ENCODE measurements at regions not wholly inside any gene's neighbourhood (a gene's known extent, or its start where the extent isn't known, plus 50 kb on each side); places are given as distances from the start of the nearest gene placed in this dataset.
"Not testable (repeated sequence)": the region's sequence is repeated elsewhere in the genome, so short reads cannot be mapped to it uniquely, and the experiment has no call there.

DNA sequence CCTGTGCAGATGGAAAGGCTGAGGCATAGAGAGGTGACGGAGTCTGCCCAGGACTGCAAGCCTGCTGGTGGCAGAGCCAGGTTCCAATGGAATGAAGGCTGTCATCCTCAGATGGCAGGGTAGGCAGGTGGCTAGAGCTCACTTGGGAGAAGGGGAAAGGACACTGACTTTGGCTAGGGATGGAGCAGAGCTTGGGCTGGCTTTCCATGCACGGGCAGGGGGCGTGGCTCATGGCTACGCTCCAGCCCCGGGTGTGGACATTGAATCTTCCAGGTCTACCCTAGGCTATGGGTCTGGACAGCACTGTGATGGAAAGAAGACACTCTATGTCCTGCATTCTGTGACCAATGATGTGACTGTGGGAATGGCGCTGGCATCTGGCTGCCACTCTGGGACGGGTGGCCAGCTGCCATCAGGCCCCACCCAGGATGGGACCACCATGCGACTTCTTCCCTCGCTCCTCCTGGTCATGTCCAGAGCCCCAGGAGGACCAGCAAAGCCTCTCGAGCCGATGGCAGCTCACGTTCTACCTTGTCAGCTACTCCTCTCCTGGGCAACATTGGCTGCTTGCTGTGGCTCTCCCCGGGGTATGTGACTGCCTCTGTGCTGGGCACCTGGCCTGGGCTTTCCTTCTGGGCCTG, 398.7 kb downstream of the TMEM121 start:
- Mint-ChIP-seq H3K4me1 (ENCODE audit: low read depth) (no peaks in the 10 kb centered on the region), H3K4me3 (ENCODE audit: low read depth) (no peak overlapping the region), H3K36me3 (ENCODE audit: insufficient read depth) (peaks cover 1% of the 10 kb centered on the region), H3K9me3 (ENCODE audit: low read depth) (peaks cover 33% of the 10 kb centered on the region), H3K27ac (no peak overlapping the region), H3K27me3 (no peaks in the 10 kb centered on the region)
- TF ChIP-seq, protein P1, sequence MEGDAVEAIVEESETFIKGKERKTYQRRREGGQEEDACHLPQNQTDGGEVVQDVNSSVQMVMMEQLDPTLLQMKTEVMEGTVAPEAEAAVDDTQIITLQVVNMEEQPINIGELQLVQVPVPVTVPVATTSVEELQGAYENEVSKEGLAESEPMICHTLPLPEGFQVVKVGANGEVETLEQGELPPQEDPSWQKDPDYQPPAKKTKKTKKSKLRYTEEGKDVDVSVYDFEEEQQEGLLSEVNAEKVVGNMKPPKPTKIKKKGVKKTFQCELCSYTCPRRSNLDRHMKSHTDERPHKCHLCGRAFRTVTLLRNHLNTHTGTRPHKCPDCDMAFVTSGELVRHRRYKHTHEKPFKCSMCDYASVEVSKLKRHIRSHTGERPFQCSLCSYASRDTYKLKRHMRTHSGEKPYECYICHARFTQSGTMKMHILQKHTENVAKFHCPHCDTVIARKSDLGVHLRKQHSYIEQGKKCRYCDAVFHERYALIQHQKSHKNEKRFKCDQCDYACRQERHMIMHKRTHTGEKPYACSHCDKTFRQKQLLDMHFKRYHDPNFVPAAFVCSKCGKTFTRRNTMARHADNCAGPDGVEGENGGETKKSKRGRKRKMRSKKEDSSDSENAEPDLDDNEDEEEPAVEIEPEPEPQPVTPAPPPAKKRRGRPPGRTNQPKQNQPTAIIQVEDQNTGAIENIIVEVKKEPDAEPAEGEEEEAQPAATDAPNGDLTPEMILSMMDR (IDR thresholded peaks at IDR 0.05; ENCODE audit: unreplicated experiment), result no peak
- no peak for DNase-seq (ENCODE audit: low spot score, unreplicated experiment)

DNA sequence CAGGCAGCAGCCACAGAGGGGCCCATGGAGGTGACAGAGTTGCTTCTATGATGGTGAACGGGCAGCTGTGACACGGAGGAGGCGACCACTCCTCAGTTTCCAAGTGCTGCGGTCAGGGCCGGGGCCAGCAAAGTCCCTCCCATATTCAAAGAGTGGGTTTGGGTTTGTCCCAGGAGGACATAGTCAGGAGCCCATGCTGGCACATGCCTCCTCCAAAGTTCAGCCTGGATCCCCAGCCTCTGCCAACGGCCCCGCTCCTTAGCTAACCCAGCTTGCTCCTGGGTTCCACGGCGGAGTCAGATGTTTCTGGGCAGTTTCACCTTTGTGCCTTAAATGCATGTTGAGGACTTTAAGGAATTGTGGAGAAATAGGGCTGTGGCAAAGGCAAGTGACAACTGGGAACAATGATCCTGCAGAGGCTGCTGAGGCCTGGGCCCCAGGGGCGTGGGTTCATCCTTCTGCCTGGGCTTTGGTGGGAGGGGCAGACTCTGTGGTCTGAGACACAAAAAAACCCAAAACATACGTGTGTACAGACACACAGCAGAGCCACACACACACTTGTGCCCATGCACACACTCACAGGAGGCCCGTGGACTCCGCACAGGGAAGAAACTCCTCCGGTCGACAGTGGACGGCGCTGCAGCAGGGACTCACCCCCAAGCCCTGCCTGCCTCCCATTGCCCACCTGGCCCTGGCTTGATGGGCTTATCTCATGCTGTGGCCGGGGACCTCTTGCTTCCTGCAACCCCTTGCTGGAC, 399.4 kb downstream of the TMEM121 start:
- no peak overlapping the region for H3K4me3 Mint-ChIP-seq (ENCODE audit: low read depth)
- peaks cover 34% of the 10 kb centered on the region for H3K9me3 Mint-ChIP-seq (ENCODE audit: low read depth)
- no peaks in the 10 kb centered on the region for H3K27me3 Mint-ChIP-seq
- no peak for DNase-seq (ENCODE audit: low spot score, unreplicated experiment)
- H3K27ac Mint-ChIP-seq, result no peak overlapping the region
- TF ChIP-seq, protein P1 (IDR thresholded peaks at IDR 0.05; ENCODE audit: unreplicated experiment), result no peak
- H3K4me1 Mint-ChIP-seq (ENCODE audit: low read depth), result no peaks in the 10 kb centered on the region
- peaks cover 1% of the 10 kb centered on the region for H3K36me3 Mint-ChIP-seq (ENCODE audit: insufficient read depth)

DNA sequence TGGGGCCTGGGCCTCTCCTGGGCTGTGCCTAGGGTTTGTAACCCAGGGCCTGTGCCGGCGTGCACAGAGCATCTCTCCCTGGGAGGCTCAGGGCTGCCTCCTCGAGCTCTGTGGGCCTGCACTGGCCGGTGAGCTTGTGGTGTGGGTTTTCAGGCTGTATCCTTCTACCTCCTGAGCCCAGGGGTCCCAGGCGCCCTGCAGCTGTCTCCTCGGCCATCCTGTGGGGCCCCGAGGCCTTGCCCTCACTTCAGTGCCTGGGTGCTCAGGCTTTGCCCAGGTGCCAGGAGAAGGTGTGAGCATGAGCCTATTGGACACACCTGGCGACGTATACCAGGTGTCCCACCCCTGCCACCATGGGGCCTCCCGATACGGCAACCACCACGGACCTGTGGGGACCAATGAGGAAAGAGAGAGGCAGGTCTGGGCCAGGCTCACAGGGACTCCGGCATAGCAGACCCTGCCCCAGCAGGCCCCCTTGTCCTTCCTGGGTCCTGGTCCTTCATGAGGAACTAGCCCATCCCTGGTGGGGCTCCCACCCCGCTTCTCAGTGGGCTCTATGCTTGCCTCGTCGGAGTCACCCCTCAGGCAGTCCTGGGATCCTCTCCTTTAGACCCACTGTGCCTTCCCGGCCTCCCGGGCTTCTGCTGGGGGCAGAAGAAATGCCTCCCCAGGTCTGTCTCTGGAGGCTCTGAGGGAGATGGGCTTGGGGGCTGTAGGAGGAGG, 400.2 kb downstream of the TMEM121 start:
- no peak overlapping the region for H3K27ac Mint-ChIP-seq
- peaks cover 36% of the 10 kb centered on the region for H3K9me3 Mint-ChIP-seq (ENCODE audit: low read depth)
- no peak for DNase-seq (ENCODE audit: low spot score, unreplicated experiment)

DNA sequence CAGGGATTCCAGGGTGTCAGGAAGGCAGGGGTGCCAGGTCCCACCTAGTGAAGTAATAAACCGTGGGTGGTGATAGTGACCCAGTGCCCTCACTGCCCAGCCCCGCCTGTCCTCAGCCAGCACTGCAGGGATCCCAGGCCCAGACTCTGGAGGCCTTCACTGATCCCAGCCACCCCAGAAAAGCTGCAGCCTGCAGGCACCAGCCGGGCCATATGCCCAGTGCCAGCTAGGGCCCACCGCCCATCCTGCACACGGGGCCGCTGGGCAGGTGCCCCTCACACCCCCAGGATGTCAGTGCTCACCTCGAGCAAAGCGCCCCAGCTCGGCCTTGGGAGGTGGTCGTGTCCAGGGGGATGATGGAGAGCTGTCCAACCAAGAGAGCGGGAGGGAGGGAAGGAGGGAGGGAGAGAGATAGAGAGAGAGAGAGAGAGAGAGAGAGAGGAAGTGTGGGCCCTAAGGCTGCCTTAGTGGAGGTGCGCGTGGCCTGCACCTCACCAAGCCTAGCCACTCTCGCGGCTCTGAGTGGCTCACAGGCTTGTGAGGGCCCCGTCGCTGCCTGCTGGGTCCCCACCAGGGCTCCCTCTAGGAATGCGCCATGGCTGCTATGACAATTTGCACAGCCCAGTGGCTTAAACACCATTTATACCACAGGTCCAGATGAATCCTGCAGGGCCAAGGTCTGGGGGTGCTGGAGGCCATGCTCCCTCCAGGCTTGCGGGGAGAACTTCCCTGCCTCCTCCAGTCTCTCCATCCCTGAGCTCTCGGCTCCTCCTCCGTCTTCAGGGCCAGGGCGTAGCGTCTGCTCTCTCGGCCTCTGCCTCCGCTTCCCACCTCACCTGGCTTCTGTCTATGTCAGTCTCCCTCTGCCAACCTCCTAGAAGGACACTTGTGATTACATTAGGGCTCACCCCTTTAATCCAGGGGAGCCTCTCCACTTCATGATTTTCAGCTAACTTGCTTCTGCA, 401.0 kb downstream of the TMEM121 start:
- Mint-ChIP-seq H3K4me1 (ENCODE audit: low read depth) (no peaks in the 10 kb centered on the region), H3K27me3 (no peaks in the 10 kb centered on the region), H3K36me3 (ENCODE audit: insufficient read depth) (peaks cover 1% of the 10 kb centered on the region), H3K9me3 (ENCODE audit: low read depth) (peaks cover 37% of the 10 kb centered on the region), H3K4me3 (ENCODE audit: low read depth) (no peak overlapping the region), H3K27ac (no peak overlapping the region)
- TF ChIP-seq, protein P1 (IDR thresholded peaks at IDR 0.05; ENCODE audit: unreplicated experiment), result no peak
- DNase-seq (ENCODE audit: low spot score, unreplicated experiment), result no peak

More for the DNA sequence above, 400.2 kb downstream of the TMEM121 start:
- Mint-ChIP-seq H3K4me1 (ENCODE audit: low read depth) (no peaks in the 10 kb centered on the region), H3K4me3 (ENCODE audit: low read depth) (no peak overlapping the region), H3K27me3 (no peaks in the 10 kb centered on the region), H3K36me3 (ENCODE audit: insufficient read depth) (peaks cover 1% of the 10 kb centered on the region)
- TF ChIP-seq, protein P1 (IDR thresholded peaks at IDR 0.05; ENCODE audit: unreplicated experiment), result no peak

DNA sequence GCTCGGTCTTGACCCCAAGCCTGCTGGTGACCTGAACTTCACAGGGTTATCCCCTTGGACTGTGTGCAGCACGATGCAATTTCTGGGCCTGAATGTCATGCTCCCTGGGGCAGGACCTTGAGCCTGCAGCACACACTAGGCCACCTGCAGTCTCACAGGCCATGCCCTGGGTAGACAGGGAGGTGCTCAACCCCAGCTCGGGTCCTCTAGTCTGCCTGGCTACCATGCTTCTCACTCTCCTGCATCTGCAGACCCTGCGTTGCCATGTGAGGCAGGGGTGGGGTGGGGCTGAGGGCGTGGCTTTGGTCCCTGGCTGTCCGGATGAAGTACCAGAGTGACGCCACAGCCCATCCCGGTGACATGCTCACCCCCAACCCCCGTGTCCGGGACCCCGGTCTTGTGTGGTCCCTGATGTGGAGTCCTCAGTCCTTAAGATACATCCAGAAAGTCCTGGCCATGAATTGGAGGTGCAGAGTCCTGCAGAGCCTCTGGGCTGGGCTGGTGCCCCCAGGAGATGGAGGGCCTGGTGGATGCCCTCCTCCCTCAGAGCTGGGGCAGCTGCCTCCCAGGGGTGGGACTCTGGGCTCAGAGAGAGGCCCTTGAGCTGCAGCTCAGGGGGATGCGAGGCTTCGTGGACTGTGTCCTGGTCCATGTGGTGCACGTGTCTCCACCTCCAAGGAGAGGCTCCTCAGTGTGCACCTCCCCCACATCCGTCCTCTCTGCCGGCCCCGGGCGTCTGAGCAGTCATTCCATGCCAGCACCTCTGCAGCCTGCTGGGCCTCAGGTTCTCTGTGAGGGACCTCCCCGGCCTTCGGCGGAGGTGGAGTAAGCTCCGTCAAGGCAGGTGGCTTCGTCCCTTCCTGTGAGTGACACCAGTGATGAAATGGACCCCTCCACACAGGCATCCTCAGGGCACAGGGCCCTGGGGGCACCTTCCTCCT, 402.1 kb downstream of the TMEM121 start:
- H3K36me3 Mint-ChIP-seq (ENCODE audit: insufficient read depth); DNase-seq (ENCODE audit: low spot score, unreplicated experiment); H3K27ac Mint-ChIP-seq; H3K4me3 Mint-ChIP-seq (ENCODE audit: low read depth); H3K4me1 Mint-ChIP-seq (ENCODE audit: low read depth); H3K27me3 Mint-ChIP-seq: not testable (repeated sequence)
- peaks cover 36% of the 10 kb centered on the region for H3K9me3 Mint-ChIP-seq (ENCODE audit: low read depth)

Data from progenitor cell of endocrine pancreas (in vitro differentiated cells).